NCI-H345 treated with DMSO at 0.1 percent for 48 hours (cell line): ENCODE measurements at regions not wholly inside any gene's neighbourhood (a gene's known extent, or its start where the extent isn't known, plus 50 kb on each side); places are given as distances from the start of the nearest gene placed in this dataset.
"Not testable (repeated sequence)": the region's sequence is repeated elsewhere in the genome, so short reads cannot be mapped to it uniquely, and the experiment has no call there.

ENCODE experiments used
- DNase-seq: peaks from one replicate; lab custom pipeline; 2025; ENCODE audit not compliant: unreplicated experiment; lab: John Stamatoyannopoulos, UW

DNA sequence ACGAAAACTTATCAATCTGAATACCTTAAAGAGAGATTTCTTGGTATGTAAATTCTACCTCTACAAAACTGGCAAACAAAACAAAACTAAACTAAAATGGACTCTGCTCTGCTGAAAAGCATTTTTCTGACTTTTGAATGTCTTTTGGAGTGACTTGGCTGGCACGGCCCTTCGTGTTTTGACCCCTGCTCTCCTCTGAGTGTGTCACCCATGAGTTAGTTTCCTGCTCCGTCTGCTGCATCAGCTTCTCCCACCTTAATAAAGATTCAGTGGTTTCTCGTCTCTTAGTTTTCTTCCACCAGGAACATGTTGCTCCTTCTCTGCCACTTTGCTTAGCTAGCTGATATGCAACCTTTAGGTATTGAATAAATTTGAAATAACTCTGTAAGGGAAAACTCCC lies 1084.0 kb upstream of the CDH18 start:
- DNase-seq, result no peak

GRCh38 chr5:21071421-21071820 lies 1083.4 kb upstream of the CDH18 start:
- DNase-seq, result no peak

GRCh38 chr5:21070858-21071257 lies 1082.9 kb upstream of the CDH18 start:
- DNase-seq, result no peak

DNA sequence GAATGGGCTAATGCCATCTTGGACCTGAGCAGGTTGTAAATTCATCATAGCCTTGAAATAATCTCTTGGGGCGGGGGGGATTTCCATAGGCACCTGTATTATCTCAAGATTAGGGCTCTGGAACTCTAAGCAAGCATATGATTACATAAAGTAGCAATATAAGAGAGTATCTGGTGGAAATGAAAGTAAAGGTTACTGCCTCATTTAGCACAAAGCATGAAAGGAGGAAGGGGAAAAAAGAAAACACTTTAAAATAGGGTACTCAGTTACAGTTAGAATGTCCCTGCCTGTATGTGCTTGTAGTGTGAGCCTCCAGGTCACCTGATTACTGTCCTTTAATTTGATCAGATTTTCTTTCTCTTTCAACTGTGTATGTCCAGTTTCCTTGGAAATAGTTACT lies 1079.7 kb upstream of the CDH18 start:
- DNase-seq, result no peak

- no peak for DNase-seq
Measured at GRCh38 chr5:21063146-21063545, 1075.1 kb upstream of the CDH18 start.

DNA sequence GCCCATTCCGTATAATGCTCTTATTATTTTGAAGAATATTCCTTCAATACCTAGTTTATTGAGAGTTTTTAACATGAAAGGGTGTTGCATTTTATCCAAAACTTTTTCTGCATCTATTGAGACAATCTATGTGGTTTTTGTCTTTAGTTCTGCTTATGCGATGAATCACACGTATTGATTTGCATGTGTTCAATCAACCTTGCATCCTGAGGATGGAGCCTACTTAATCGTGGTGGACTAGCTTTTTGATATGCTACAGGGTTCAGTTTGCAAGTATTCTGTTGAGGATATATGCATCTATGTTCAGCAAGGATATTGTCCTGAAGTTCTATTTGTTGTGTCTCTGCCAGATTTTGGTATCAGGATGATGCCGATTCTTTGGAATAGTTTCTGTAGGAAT lies 1070.3 kb upstream of the CDH18 start:
- no peak for DNase-seq

DNA sequence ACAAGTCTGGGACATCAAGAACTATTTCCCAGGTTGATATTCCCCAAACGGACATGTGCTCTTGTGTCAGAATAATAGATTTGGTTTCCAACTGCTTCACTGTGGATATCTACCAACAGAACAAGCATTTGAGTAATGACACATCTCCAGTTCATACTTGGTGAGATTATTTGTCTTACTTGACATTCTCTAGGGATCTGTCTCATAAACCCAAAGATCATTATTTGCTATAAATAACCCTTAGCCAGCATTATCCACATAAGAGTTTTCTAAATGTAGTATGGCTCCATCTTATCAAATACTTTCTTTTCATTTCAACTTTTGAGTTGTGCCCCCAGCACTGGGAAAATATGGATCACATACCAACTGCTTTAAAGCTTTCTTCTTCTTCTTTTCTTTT lies 1063.9 kb upstream of the CDH18 start:
- DNase-seq, result no peak

DNA sequence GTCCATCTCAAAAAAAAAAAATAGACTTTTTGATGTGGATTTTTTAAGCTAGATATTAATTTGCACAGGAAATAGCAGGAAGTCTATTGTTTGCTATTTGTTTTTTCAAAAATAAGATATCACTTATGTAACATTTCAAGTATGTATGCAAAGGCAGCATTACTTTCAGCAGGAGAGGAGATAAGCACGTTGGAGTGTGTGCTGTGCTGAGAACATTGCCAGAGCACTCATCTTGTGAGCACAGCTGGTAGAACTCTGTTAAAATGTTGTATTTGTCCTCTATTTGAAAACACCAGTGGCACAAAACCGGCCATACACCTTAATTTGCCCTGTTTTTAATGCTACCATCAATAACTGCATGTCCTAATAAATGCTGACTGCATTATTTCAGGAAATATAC lies 1061.9 kb upstream of the CDH18 start:
- no peak for DNase-seq

DNA sequence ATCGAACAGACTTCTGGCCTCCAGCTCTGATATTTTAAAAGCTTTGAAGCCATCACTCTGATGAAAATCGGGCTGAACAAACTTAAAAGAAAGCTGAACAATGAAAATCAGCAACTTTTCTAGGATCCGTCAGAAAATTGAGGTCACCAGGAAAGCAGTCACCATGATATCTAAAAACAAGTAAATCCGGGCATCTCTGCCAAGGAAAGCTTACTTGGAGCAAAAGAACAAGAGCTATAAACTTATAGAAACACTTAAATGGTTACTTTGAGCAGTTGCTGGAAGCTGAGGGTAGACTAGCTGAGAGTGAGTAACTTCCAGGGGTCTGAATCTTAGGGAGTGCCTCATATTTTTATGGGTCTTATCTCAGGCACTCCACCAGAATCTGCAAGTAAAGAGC lies 1043.0 kb upstream of the CDH18 start:
- DNase-seq, result no peak

DNA sequence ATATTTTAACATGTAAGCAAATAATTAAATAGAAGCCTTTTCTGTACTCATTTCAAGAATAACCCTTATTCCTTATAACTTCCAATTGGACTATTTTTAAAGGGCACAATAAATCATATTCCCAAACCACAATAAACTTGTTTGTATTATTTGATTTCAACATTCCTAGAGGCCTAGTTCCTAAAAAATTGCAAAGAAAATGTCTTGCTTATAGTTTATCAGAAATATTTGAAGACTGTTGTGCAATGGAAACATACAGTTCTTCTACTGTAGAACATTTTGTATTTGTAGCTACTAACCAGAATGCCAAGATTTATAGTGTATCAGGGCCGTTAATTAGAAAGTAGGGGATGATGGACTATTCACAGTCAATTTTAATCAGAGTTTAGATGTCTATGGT lies 1037.0 kb upstream of the CDH18 start:
- no peak for DNase-seq

DNA sequence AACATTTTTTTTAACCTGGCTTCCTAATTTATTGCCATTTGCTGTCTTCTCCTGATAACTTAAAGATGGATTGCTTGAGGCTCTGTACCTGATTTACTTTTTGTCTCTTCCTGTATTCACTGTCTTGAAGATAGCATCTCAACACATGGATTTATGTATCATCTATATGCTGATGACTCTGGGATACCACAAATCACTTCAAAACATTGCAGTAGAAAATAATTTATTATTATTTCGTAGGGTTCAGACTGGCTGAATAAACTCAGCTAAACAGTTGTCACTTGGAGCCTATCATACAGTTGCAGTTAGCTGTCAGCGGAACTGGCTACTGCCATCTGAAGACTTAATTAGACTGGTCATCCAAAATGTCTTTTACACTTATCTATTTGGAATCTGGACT lies 1025.2 kb upstream of the CDH18 start:
- no peak for DNase-seq

GRCh38 chr5:21007781-21008180 lies 1019.8 kb upstream of the CDH18 start:
- DNase-seq, result no peak

GRCh38 chr5:20988933-20989332 lies 1000.9 kb upstream of the CDH18 start:
- not testable (repeated sequence) for DNase-seq

DNA sequence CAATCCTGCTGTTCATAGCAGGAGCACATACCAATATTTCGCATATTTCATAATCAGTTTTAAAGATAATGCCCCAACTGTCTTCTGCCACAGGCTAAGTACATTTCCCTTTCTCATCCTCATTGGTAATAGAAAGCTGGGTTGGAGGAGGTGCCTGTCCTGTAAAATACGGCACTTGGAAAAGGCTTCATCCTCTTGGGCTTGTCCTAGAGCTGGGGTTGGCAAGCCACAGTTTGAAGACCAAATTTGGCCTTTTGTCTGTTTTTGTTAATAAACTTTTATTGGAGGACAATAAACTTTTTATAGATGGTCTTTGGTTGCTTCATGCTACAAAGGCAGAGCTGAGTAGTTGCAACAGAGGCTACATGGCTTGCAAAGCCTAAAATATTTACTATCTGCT lies 997.8 kb upstream of the CDH18 start:
- no peak for DNase-seq

DNA sequence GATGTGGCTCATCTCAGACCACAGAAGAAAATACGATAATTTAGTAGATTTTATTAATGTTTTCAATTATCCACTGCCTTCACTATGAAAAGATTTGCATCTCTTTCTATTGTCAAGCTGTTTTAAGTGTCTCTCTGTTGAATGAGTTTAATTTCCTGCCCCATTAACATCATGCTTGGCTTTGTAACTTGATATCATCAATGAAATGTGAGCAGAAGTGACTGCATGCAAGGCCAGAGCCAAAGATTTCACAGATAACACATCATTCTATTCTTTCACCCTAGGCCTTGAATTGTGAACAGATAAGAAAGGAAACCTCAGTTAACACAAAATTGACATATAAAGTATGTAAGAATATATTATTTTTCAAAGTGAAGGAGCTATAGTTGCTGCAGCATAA lies 986.4 kb upstream of the CDH18 start:
- peak; percentile 37 for DNase-seq

GRCh38 chr5:20972419-20972925 lies 984.5 kb upstream of the CDH18 start:
- DNase-seq, result no peak

GRCh38 chr5:20959347-20959746 lies 971.3 kb upstream of the CDH18 start:
- DNase-seq, result no peak

DNA sequence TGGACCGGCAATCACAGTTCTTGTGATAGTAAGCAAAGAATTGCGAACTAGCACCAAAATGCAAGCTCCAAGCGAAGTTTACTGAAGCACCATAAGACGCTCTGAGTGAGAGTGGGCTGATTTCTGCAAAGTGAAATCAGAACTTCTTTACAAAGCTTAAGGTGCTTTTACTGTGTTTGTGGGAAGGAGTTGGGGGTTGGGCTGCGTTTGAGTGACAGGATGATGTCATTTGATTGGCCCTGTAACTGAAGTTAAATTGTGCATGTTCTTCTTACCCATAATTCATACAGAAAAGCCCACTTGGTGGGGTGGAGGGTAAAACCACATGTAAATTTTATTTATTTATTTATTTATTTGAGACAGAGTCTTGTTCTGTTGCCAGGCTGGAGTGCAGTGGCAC lies 970.6 kb upstream of the CDH18 start:
- DNase-seq, result no peak

DNA sequence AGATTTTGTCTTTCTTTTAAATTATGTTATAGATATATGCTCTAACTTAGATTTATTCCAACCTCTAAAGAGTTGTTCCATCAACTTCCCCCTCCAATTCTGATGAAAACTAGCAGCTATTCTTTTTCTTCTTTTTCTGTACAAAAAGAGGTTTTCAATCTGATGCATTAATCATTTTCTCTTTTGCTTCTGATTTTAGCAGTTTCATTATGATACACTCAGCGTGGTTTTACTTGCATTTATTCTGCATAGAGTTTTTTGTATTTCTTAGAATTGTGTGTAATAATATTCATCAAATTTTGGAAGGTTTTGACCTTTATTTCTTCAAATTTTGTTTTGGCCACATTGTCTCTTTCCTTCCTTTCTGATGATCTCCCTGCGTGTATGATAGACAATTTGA lies 968.1 kb upstream of the CDH18 start:
- DNase-seq, result no peak

- no peak for DNase-seq
Measured at GRCh38 chr5:20949636-20950035, 961.6 kb upstream of the CDH18 start.

DNA sequence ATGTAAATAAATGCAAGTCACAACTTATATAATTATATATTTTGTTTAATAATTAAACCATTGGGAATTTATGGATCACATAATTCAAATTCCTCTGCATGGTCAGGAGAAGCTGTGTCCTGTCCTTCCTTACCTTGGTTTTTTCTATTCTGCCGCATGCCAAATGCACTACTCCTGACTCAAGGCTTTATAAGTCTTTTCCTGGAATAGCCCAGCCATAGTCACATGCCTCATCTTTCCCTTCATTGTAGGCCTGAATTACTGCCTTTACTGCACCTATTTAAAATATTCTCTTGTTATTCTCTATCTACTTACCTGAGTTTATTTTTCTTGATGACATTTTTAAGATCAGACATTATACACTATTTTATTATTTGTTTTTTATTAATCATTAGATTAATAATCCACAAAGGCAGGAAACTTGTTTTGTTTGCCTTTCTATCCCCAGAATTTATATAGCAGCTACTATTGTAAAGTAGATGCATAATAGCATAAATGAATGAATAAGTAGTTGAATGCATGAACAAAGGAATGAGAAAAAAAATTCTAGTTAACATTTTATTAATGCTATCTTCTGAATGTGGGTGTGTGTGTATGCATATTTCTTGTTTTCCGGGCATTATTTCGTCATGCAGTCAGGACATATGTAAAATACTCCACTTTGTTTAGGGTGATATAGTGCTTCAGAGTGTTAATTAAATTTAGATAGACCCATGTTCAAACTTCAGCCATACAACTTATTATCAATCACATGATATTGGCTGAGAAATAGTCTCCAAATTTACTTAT lies 955.4 kb upstream of the CDH18 start:
- not testable (repeated sequence) for DNase-seq

- not testable (repeated sequence) for DNase-seq
Measured at GRCh38 chr5:20942603-20943002, 954.6 kb upstream of the CDH18 start.

GRCh38 chr5:20940786-20941185 lies 952.8 kb upstream of the CDH18 start:
- DNase-seq, result not testable (repeated sequence)
